ENCODE measurements at regions not wholly inside any gene's neighbourhood (a gene's known extent, or its start where the extent isn't known, plus 50 kb on each side); places are given as distances from the start of the nearest gene placed in this dataset.

- no peaks in the 10 kb centered on the region for H3K9me3 ChIP-seq
- H3K27me3 ChIP-seq (replicated peaks in 1 of 7): no peaks in the 10 kb centered on the region
- intact Hi-C loops (cut with DNase I; ENCODE audit: low total_unique reads): no loop called here
- no peak overlapping the region for H3K4me3 ChIP-seq
- H3K4me1 ChIP-seq: no peaks in the 10 kb centered on the region
- H3K27ac ChIP-seq: no peak overlapping the region
- TF ChIP-seq POLR2AphosphoS5 (IDR thresholded peaks at IDR 0.05): no peak
- TF ChIP-seq POLR2A (IDR thresholded peaks at IDR 0.05): no peak
- no peak for TF ChIP-seq CTCF (IDR thresholded peaks at IDR 0.05 in 8 of 11, conservative IDR thresholded peaks at IDR 0.05 in 3 of 11)
- 68 to 87% (median 81%) methylated on average over 5 of the region's 5 CpGs for whole genome bisulfite sequencing, 5 donors
- H3K36me3 ChIP-seq: no peaks in the 10 kb centered on the region
- DNase-seq: no peak
These were observed 365.9 kb downstream of the INHBA start for GRCh38 chr7:41336981-41337380.

- H3K27me3 ChIP-seq (replicated peaks in 1 of 7): no peaks in the 10 kb centered on the region
- intact Hi-C loops (cut with DNase I; ENCODE audit: low total_unique reads): no loop called here
- 72 to 92% (median 74%) methylated on average over 2 of the region's 2 CpGs for WGBS, 5 donors
These were observed 366.4 kb downstream of the INHBA start for GRCh38 chr7:41336455-41336952.

GRCh38 chr7:41334071-41334862 is 368.6 kb downstream of the INHBA start:
- no peaks in the 10 kb centered on the region for H3K9me3 ChIP-seq
- DNase-seq: no peak
- H3K4me3 ChIP-seq: no peak overlapping the region
- H3K4me1 ChIP-seq: no peaks in the 10 kb centered on the region
- no peak overlapping the region for H3K27ac ChIP-seq
- intact Hi-C loops (cut with DNase I; ENCODE audit: low total_unique reads): no loop called here
- no peaks in the 10 kb centered on the region for H3K36me3 ChIP-seq
- TF ChIP-seq POLR2A (IDR thresholded peaks at IDR 0.05) (no peak), CTCF (IDR thresholded peaks at IDR 0.05 in 8 of 11, conservative IDR thresholded peaks at IDR 0.05 in 3 of 11) (no peak), POLR2AphosphoS5 (IDR thresholded peaks at IDR 0.05) (no peak)
- 79 to 95% (median 83%) methylated on average over 4 of the region's 4 CpGs for WGBS, 5 donors
- no peaks in the 10 kb centered on the region for H3K27me3 ChIP-seq (replicated peaks in 1 of 7)

More at GRCh38 chr7:41336455-41336952, 366.4 kb downstream of the INHBA start:
- Histone ChIP-seq H3K36me3 (no peaks in the 10 kb centered on the region), H3K4me3 (no peak overlapping the region), H3K4me1 (no peaks in the 10 kb centered on the region), H3K9me3 (no peaks in the 10 kb centered on the region), H3K27ac (no peak overlapping the region)
- TF ChIP-seq POLR2A (IDR thresholded peaks at IDR 0.05) (no peak), CTCF (IDR thresholded peaks at IDR 0.05 in 8 of 11, conservative IDR thresholded peaks at IDR 0.05 in 3 of 11) (no peak), POLR2AphosphoS5 (IDR thresholded peaks at IDR 0.05) (no peak)
- DNase-seq: no peak

GRCh38 chr7:41333511-41333910 is 369.4 kb downstream of the INHBA start:
- Histone ChIP-seq H3K27me3 (replicated peaks in 1 of 7) (no peaks in the 10 kb centered on the region), H3K9me3 (no peaks in the 10 kb centered on the region), H3K4me3 (no peak overlapping the region), H3K4me1 (no peaks in the 10 kb centered on the region), H3K36me3 (no peaks in the 10 kb centered on the region), H3K27ac (no peak overlapping the region)
- no peak for TF ChIP-seq POLR2AphosphoS5 (IDR thresholded peaks at IDR 0.05)
- no peak for TF ChIP-seq CTCF (IDR thresholded peaks at IDR 0.05 in 8 of 11, conservative IDR thresholded peaks at IDR 0.05 in 3 of 11)
- TF ChIP-seq POLR2A (IDR thresholded peaks at IDR 0.05): no peak
- no peak for DNase-seq
- intact Hi-C loops (cut with DNase I; ENCODE audit: low total_unique reads): no loop called here
